Sigmoid colon (tissue), 4 donors: ENCODE measurements at regions not wholly inside any gene's neighbourhood (a gene's known extent, or its start where the extent isn't known, plus 50 kb on each side); places are given as distances from the start of the nearest gene placed in this dataset.

ENCODE experiments used
- EP300 ChIP-seq, 4 donors: sonication (generic); formaldehyde crosslinking; IDR thresholded peaks; one replicate each; pipeline ENCODE4 v1.6.1; 2017; ENCODE audit warnings: antibody characterized with exemption in 4 of 4
- POLR2A ChIP-seq, 2 donors: fragments of 450-650 bp; IDR thresholded peaks; one replicate each; pipeline ENCODE4 v1.6.1; 2016; ENCODE audit warnings: antibody characterized with exemption in 2 of 2, mild to moderate bottlenecking in 2 of 2, moderate library complexity in 2 of 2
- POLR2AphosphoS5 ChIP-seq, 4 donors: sonication (generic); formaldehyde crosslinking; IDR thresholded peaks; one replicate each; pipeline ENCODE4 v1.6.1; 2017; ENCODE audit warnings: antibody characterized with exemption in 4 of 4
- TF ChIP-seq, protein P1 (sequence below), 4 experiments: fragments of 450-650 bp in 3 of 4; fragments of 200-600 bp in 1 of 4; IDR thresholded peaks; one replicate each; pipeline ENCODE4 v1.5.1; 2016 to 2019; ENCODE audit warnings: antibody characterized with exemption in 4 of 4, mild to moderate bottlenecking in 3 of 4, moderate library complexity in 2 of 4

DNA sequence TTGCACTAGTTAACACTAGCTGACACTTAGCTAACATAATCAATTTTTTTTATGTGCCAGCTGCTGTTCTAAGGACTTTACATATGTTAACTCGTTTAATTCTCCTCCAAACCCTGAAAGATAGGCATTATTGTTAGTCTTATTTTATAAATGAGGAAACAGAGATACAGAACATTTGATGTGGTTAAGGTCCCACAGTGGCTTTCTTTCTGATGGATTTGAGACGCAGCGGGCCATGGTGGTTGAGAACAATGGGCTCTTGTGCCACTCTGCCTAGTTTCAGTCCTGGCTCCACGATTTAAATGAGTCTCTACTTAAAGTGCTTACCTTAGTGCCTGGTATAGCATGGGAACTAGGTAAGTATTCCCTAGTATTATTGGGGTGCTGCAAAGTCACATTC lies 201.9 kb upstream of the SPRED2 start:
- TF ChIP-seq, protein P1, sequence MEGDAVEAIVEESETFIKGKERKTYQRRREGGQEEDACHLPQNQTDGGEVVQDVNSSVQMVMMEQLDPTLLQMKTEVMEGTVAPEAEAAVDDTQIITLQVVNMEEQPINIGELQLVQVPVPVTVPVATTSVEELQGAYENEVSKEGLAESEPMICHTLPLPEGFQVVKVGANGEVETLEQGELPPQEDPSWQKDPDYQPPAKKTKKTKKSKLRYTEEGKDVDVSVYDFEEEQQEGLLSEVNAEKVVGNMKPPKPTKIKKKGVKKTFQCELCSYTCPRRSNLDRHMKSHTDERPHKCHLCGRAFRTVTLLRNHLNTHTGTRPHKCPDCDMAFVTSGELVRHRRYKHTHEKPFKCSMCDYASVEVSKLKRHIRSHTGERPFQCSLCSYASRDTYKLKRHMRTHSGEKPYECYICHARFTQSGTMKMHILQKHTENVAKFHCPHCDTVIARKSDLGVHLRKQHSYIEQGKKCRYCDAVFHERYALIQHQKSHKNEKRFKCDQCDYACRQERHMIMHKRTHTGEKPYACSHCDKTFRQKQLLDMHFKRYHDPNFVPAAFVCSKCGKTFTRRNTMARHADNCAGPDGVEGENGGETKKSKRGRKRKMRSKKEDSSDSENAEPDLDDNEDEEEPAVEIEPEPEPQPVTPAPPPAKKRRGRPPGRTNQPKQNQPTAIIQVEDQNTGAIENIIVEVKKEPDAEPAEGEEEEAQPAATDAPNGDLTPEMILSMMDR (IDR thresholded peaks at IDR 0.05), result no peak
- TF ChIP-seq POLR2AphosphoS5 (IDR thresholded peaks at IDR 0.05) (no peak), POLR2A (IDR thresholded peaks at IDR 0.05) (no peak), EP300 (IDR thresholded peaks at IDR 0.05) (no peak)
